ENCODE measurements at regions not wholly inside any gene's neighbourhood (a gene's known extent, or its start where the extent isn't known, plus 50 kb on each side); places are given as distances from the start of the nearest gene placed in this dataset.

GRCh38 chr17:36705283-36705795, 104.0 kb downstream of the MRM1 start:
- no peaks in the 10 kb centered on the region for H3K36me3 ChIP-seq (ENCODE audit: control insufficient read depth, insufficient read depth, low read length)
- DNase-seq (ENCODE audit: low read depth) (no peak), FAIRE-seq (no peak)
- H3K27me3 ChIP-seq (ENCODE audit: control insufficient read depth, insufficient read depth, low read length) = peaks cover 15% of the 10 kb centered on the region
- H3K4me3 ChIP-seq (ENCODE audit: low read depth, low read length) = no peak overlapping the region
- no peak for TF ChIP-seq CTCF (IDR thresholded peaks at IDR 0.05; ENCODE audit: insufficient read depth, low read length, severe bottlenecking)

GRCh38 chr17:36705874-36706731, 104.7 kb downstream of the MRM1 start:
- Histone ChIP-seq H3K27me3 (ENCODE audit: control insufficient read depth, insufficient read depth, low read length) (peaks cover 12% of the 10 kb centered on the region), H3K4me3 (ENCODE audit: low read depth, low read length) (no peak overlapping the region), H3K36me3 (ENCODE audit: control insufficient read depth, insufficient read depth, low read length) (no peaks in the 10 kb centered on the region)
- DNase-seq (ENCODE audit: low read depth) (peak; percentile 38), FAIRE-seq (no peak)
- TF ChIP-seq CTCF (IDR thresholded peaks at IDR 0.05; ENCODE audit: insufficient read depth, low read length, severe bottlenecking) = peak; percentile 80

- TF ChIP-seq CTCF (IDR thresholded peaks at IDR 0.05; ENCODE audit: insufficient read depth, low read length, severe bottlenecking) = no peak
- DNase-seq (ENCODE audit: low read depth) = no peak
- FAIRE-seq = no peak
- Histone ChIP-seq H3K36me3 (ENCODE audit: control insufficient read depth, insufficient read depth, low read length) (no peaks in the 10 kb centered on the region), H3K4me3 (ENCODE audit: low read depth, low read length) (no peak overlapping the region), H3K27me3 (ENCODE audit: control insufficient read depth, insufficient read depth, low read length) (peaks cover 13% of the 10 kb centered on the region)
These were observed 106.5 kb downstream of the MRM1 start for GRCh38 chr17:36707904-36708303.

- no peak for FAIRE-seq
- TF ChIP-seq CTCF (IDR thresholded peaks at IDR 0.05; ENCODE audit: insufficient read depth, low read length, severe bottlenecking) = no peak
These were observed 113.4 kb downstream of the MRM1 start for GRCh38 chr17:36714789-36715188.

GRCh38 chr17:36715951-36716350, 114.6 kb downstream of the MRM1 start:
- Histone ChIP-seq H3K27me3 (ENCODE audit: control insufficient read depth, insufficient read depth, low read length) (peaks cover 3% of the 10 kb centered on the region), H3K36me3 (ENCODE audit: control insufficient read depth, insufficient read depth, low read length) (no peaks in the 10 kb centered on the region), H3K4me3 (ENCODE audit: low read depth, low read length) (no peak overlapping the region)
- no peak for TF ChIP-seq CTCF (IDR thresholded peaks at IDR 0.05; ENCODE audit: insufficient read depth, low read length, severe bottlenecking)
- DNase-seq (ENCODE audit: low read depth) = no peak
- FAIRE-seq = no peak

More at GRCh38 chr17:36714789-36715188, 113.4 kb downstream of the MRM1 start:
- no peak for DNase-seq (ENCODE audit: low read depth)
- Histone ChIP-seq H3K4me3 (ENCODE audit: low read depth, low read length) (no peak overlapping the region), H3K27me3 (ENCODE audit: control insufficient read depth, insufficient read depth, low read length) (peaks cover 3% of the 10 kb centered on the region), H3K36me3 (ENCODE audit: control insufficient read depth, insufficient read depth, low read length) (no peaks in the 10 kb centered on the region)

Measured in bronchial epithelial cell (primary cell).